ENCODE measurements at regions not wholly inside any gene's neighbourhood (a gene's known extent, or its start where the extent isn't known, plus 50 kb on each side); places are given as distances from the start of the nearest gene placed in this dataset.

- no peak for DNase-seq
Observed at GRCh38 chr5:10839916-10840599, 79.0 kb upstream of the DAP start.

GRCh38 chr5:10839118-10839517 lies 78.1 kb upstream of the DAP start:
- no peak for DNase-seq

GRCh38 chr5:10838038-10838437 lies 77.0 kb upstream of the DAP start:
- no peak for DNase-seq

DNA sequence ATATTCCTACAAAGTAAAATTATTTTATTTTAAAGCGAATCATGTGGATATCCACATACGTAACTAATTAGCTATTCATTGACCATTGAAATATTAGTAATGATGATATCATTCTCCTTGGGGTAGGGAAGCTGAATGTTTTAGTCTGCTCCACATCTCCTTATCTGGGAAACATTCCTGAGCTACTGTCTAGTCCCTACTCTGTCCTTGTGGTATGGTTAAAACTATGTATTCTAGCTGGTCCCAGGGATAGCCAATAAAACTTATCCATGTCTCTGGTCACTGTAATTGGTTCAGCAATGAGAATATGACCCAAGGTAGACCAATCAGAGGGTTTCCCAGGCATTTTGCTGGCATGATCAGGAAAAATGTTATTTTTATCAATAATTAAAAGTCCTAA lies 76.0 kb upstream of the DAP start:
- DNase-seq: no peak

GRCh38 chr5:10834695-10835094 lies 73.7 kb upstream of the DAP start:
- no peak for DNase-seq

GRCh38 chr5:10832987-10833386 lies 72.0 kb upstream of the DAP start:
- DNase-seq: no peak

DNA sequence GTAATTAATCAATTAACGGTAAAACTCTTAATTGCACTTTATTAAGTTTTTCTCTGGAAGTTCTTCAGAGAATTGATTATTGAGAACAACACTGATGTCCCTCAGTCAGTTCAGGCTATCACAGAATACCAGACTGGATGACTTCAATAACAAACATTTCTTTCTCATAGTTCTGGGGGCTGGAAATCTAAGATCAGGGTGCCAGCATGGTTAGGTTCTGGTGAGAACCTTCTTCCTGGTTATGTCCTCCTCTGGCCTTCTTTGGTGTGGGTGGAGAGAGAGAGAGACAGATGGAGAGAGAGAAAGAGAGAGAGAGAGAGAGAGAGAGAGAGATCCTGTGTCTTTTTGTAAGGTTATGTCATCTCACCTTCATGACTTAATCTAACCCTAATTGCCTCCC lies 71.4 kb upstream of the DAP start:
- no peak for DNase-seq

- no peak for DNase-seq
Observed at GRCh38 chr5:10831419-10831818, 70.4 kb upstream of the DAP start.

GRCh38 chr5:10828241-10828640 lies 67.2 kb upstream of the DAP start:
- no peak for DNase-seq

GRCh38 chr5:10827571-10827970 lies 66.5 kb upstream of the DAP start:
- DNase-seq: no peak

- DNase-seq: no peak
Observed at GRCh38 chr5:10826971-10827370, 65.9 kb upstream of the DAP start.

GRCh38 chr5:10825897-10826644 lies 65.0 kb upstream of the DAP start:
- no peak for DNase-seq

DNA sequence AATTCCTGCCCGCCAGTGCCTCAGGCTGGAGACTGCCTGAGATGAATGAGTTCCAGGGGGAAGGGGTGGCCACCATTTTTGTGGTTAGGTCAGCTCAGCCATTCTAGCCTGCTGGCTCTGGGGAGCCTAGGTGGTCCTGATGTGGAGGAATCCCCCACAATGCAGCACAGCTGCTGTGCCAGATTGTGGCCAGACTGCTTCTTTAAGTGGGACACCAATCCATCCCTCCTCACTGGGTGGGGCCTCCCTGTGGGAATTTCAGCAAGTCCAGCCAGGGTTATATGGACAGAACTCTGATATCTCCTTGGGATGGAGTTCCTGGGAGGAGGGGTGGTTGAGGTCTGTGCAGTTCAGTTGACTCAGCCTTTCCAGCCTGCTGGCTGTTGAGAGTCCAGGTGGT lies 51.2 kb upstream of the DAP start:
- DNase-seq: no peak

All from activated effector memory CD4-positive, alpha-beta T cell treated with anti-CD3 and anti-CD28 coated beads, Interleukin-2, amount 50 U/mL, for 16 hours (primary cell).